ENCODE measurements at regions not wholly inside any gene's neighbourhood (a gene's known extent, or its start where the extent isn't known, plus 50 kb on each side); places are given as distances from the start of the nearest gene placed in this dataset.

GRCh38 chrX:28188526-28188925 is 207.3 kb upstream of the DCAF8L1 start:
- TF ChIP-seq CTCF (IDR thresholded peaks at IDR 0.05) (no peak), EP300 (IDR thresholded peaks at IDR 0.05) (no peak)

Measured in ovary (tissue), 3 donors.